ENCODE measurements at regions not wholly inside any gene's neighbourhood (a gene's known extent, or its start where the extent isn't known, plus 50 kb on each side); places are given as distances from the start of the nearest gene placed in this dataset.

- TF ChIP-seq EZH2phosphoT487 (IDR thresholded peaks at IDR 0.05; ENCODE audit: insufficient read depth, low read depth) (no peak), EZH2 (IDR thresholded peaks at IDR 0.05; ENCODE audit: insufficient read depth, poor library complexity, severe bottlenecking) (no peak)
These were observed 616.8 kb downstream of the LTN1 start for GRCh38 chr21:28375708-28376385.

Measured in GM23248 (cell line).